ENCODE measurements at regions not wholly inside any gene's neighbourhood (a gene's known extent, or its start where the extent isn't known, plus 50 kb on each side); places are given as distances from the start of the nearest gene placed in this dataset.

- no peak for TF ChIP-seq CTCF (conservative IDR thresholded peaks at IDR 0.05)
- Histone ChIP-seq H3K27ac (ENCODE audit: low read depth, low read length) (peak overlapping the region; percentile 40), H3K4me1 (ENCODE audit: control insufficient read depth, insufficient read depth, low read length) (peaks cover 20% of the 10 kb centered on the region), H3K9me3 (ENCODE audit: control insufficient read depth, low read length) (peaks cover 15% of the 10 kb centered on the region), H3K4me3 (ENCODE audit: low read length) (peak overlapping the region; percentile 67), H3K36me3 (ENCODE audit: control insufficient read depth, insufficient read depth, low read length) (no peaks in the 10 kb centered on the region), H3K9ac (ENCODE audit: extremely low read depth, low read length, poor library complexity, severe bottlenecking) (no peak overlapping the region), H3K27me3 (ENCODE audit: control insufficient read depth, insufficient read depth, low read length, poor library complexity, severe bottlenecking) (no peaks in the 10 kb centered on the region)
- H3K36me3 Mint-ChIP-seq (ENCODE audit: low read depth), result peaks cover 2% of the 10 kb centered on the region
- WGBS, 2 experiments (ENCODE audit: insufficient coverage in 1 of 2, insufficient read length in 1 of 2), result 65 to 85% methylated on average over 4 of the region's 4 CpGs
- peaks cover 49% of the 10 kb centered on the region for H3K4me1 Mint-ChIP-seq
- no peaks in the 10 kb centered on the region for H3K27me3 Mint-ChIP-seq (ENCODE audit: insufficient read depth)
- H3K27ac Mint-ChIP-seq, result peak overlapping the region; percentile 76
- DNase-seq, result no peak
- H3K4me3 Mint-ChIP-seq, result peak overlapping the region; percentile 21
- H3K9me3 Mint-ChIP-seq, result peaks cover 10% of the 10 kb centered on the region
Observed at GRCh38 chr15:69862540-69862939, 235.2 kb downstream of the TLE3 start.

GRCh38 chr15:69863446-69863845, 234.3 kb downstream of the TLE3 start:
- peak overlapping the region; percentile 54 for H3K27ac Mint-ChIP-seq
- WGBS, 2 experiments (ENCODE audit: insufficient coverage in 1 of 2, insufficient read length in 1 of 2), result 52 to 85% methylated on average over 2 of the region's 2 CpGs

GRCh38 chr15:69865369-69865768, 232.3 kb downstream of the TLE3 start:
- H3K27me3 ChIP-seq (ENCODE audit: control insufficient read depth, insufficient read depth, low read length, poor library complexity, severe bottlenecking), result no peaks in the 10 kb centered on the region
- peaks cover 24% of the 10 kb centered on the region for H3K9me3 ChIP-seq (ENCODE audit: control insufficient read depth, low read length)
- peaks cover 20% of the 10 kb centered on the region for H3K4me1 ChIP-seq (ENCODE audit: control insufficient read depth, insufficient read depth, low read length)
- H3K9me3 Mint-ChIP-seq, result peaks cover 10% of the 10 kb centered on the region
- no peak for TF ChIP-seq CTCF (conservative IDR thresholded peaks at IDR 0.05)
- H3K27me3 Mint-ChIP-seq (ENCODE audit: insufficient read depth), result no peaks in the 10 kb centered on the region
- no peaks in the 10 kb centered on the region for H3K36me3 ChIP-seq (ENCODE audit: control insufficient read depth, insufficient read depth, low read length)
- no peak overlapping the region for H3K9ac ChIP-seq (ENCODE audit: extremely low read depth, low read length, poor library complexity, severe bottlenecking)
- 89 to 92% methylated on average over 2 to 3 of the region's 3 CpGs for WGBS, 2 experiments (ENCODE audit: insufficient coverage in 1 of 2, insufficient read length in 1 of 2)
- H3K36me3 Mint-ChIP-seq (ENCODE audit: low read depth), result peaks cover 2% of the 10 kb centered on the region
- no peak overlapping the region for H3K27ac Mint-ChIP-seq
- peak overlapping the region; percentile 54 for H3K4me3 ChIP-seq (ENCODE audit: low read length)
- no peak overlapping the region for H3K4me3 Mint-ChIP-seq
- no peak for DNase-seq
- H3K27ac ChIP-seq (ENCODE audit: low read depth, low read length), result no peak overlapping the region
- peaks cover 50% of the 10 kb centered on the region for H3K4me1 Mint-ChIP-seq

More at GRCh38 chr15:69863446-69863845, 234.3 kb downstream of the TLE3 start:
- no peak overlapping the region for H3K27ac ChIP-seq (ENCODE audit: low read depth, low read length)
- H3K4me1 Mint-ChIP-seq, result peaks cover 43% of the 10 kb centered on the region
- H3K36me3 Mint-ChIP-seq (ENCODE audit: low read depth), result peaks cover 2% of the 10 kb centered on the region
- no peak for TF ChIP-seq CTCF (conservative IDR thresholded peaks at IDR 0.05)
- peaks cover 20% of the 10 kb centered on the region for H3K4me1 ChIP-seq (ENCODE audit: control insufficient read depth, insufficient read depth, low read length)
- DNase-seq, result no peak
- no peaks in the 10 kb centered on the region for H3K27me3 ChIP-seq (ENCODE audit: control insufficient read depth, insufficient read depth, low read length, poor library complexity, severe bottlenecking)
- H3K4me3 ChIP-seq (ENCODE audit: low read length), result peak overlapping the region; percentile 67
- H3K9ac ChIP-seq (ENCODE audit: extremely low read depth, low read length, poor library complexity, severe bottlenecking), result no peak overlapping the region
- H3K36me3 ChIP-seq (ENCODE audit: control insufficient read depth, insufficient read depth, low read length), result no peaks in the 10 kb centered on the region
- H3K9me3 Mint-ChIP-seq, result peaks cover 10% of the 10 kb centered on the region
- H3K27me3 Mint-ChIP-seq (ENCODE audit: insufficient read depth), result no peaks in the 10 kb centered on the region
- H3K4me3 Mint-ChIP-seq, result no peak overlapping the region
- H3K9me3 ChIP-seq (ENCODE audit: control insufficient read depth, low read length), result peaks cover 24% of the 10 kb centered on the region

All from endodermal cell (in vitro differentiated cells).